Fibroblast of peridontal ligament (primary cell): ENCODE measurements at regions not wholly inside any gene's neighbourhood (a gene's known extent, or its start where the extent isn't known, plus 50 kb on each side); places are given as distances from the start of the nearest gene placed in this dataset.

Experiments
- DNase-seq: peaks from one replicate; pipeline ENCODE4 v3.0.0-alpha.2; 2010; ENCODE audit errors: extremely low read depth

GRCh38 chr2:107215401-107216350, 329.7 kb upstream of the ST6GAL2 start:
- no peak for DNase-seq

GRCh38 chr2:107218208-107218607, 332.2 kb upstream of the ST6GAL2 start:
- DNase-seq, result no peak

- DNase-seq, result no peak
These were observed 336.5 kb upstream of the ST6GAL2 start for GRCh38 chr2:107222466-107222865.

- DNase-seq, result no peak
These were observed 349.7 kb upstream of the ST6GAL2 start for GRCh38 chr2:107235491-107236254.

GRCh38 chr2:107242811-107243210, 356.8 kb upstream of the ST6GAL2 start:
- DNase-seq, result no peak

- no peak for DNase-seq
These were observed 363.0 kb upstream of the ST6GAL2 start for GRCh38 chr2:107248932-107249331.

- DNase-seq, result no peak
These were observed 369.8 kb upstream of the ST6GAL2 start for GRCh38 chr2:107255744-107256143.

- no peak for DNase-seq
These were observed 372.8 kb upstream of the ST6GAL2 start for GRCh38 chr2:107258531-107259407.

- no peak for DNase-seq
These were observed 373.6 kb upstream of the ST6GAL2 start for GRCh38 chr2:107259408-107260195.

- DNase-seq, result no peak
These were observed 377.7 kb upstream of the ST6GAL2 start for GRCh38 chr2:107263628-107264027.

- no peak for DNase-seq
These were observed 378.2 kb upstream of the ST6GAL2 start for GRCh38 chr2:107264184-107264583.

GRCh38 chr2:107266555-107266954, 380.6 kb upstream of the ST6GAL2 start:
- no peak for DNase-seq

- no peak for DNase-seq
These were observed 381.1 kb upstream of the ST6GAL2 start for GRCh38 chr2:107267086-107267485.

- DNase-seq, result no peak
These were observed 390.1 kb upstream of the ST6GAL2 start for GRCh38 chr2:107276034-107276433.

- DNase-seq, result no peak
These were observed 392.7 kb upstream of the ST6GAL2 start for GRCh38 chr2:107278672-107279071.

- no peak for DNase-seq
These were observed 395.7 kb upstream of the ST6GAL2 start for GRCh38 chr2:107281637-107282036.

GRCh38 chr2:107282135-107282534, 396.2 kb upstream of the ST6GAL2 start:
- DNase-seq, result no peak

GRCh38 chr2:107285621-107286299, 399.8 kb upstream of the ST6GAL2 start:
- no peak for DNase-seq

- no peak for DNase-seq
These were observed 404.1 kb upstream of the ST6GAL2 start for GRCh38 chr2:107290041-107290440.

- no peak for DNase-seq
These were observed 418.0 kb upstream of the ST6GAL2 start for GRCh38 chr2:107303964-107304363.
